ENCODE measurements at regions not wholly inside any gene's neighbourhood (a gene's known extent, or its start where the extent isn't known, plus 50 kb on each side); places are given as distances from the start of the nearest gene placed in this dataset.

- Histone ChIP-seq H3K27ac (ENCODE audit: low read depth, low read length) (no peak overlapping the region), H3K79me2 (ENCODE audit: insufficient read depth, low read length) (no peaks in the 10 kb centered on the region), H3K9ac (ENCODE audit: low read length) (no peak overlapping the region), H3F3A (ENCODE audit: insufficient read depth) (no peaks in the 10 kb centered on the region), H3K4me3 (ENCODE audit: insufficient read depth, low read length, poor library complexity, severe bottlenecking) (no peak overlapping the region), H2AFZ (ENCODE audit: low read depth, low read length, severe bottlenecking) (no peak overlapping the region), H3K9me2 (replicated peaks; ENCODE audit: insufficient read depth, low read length) (no peaks in the 10 kb centered on the region), H3K36me3 (ENCODE audit: low read length) (no peaks in the 10 kb centered on the region), H4K20me1 (ENCODE audit: low read depth, low read length) (no peaks in the 10 kb centered on the region), H3K4me2 (ENCODE audit: low read depth, low read length, poor library complexity, severe bottlenecking) (no peak overlapping the region), H3K27me3 (ENCODE audit: low read length) (no peaks in the 10 kb centered on the region), H3K9me3 (ENCODE audit: insufficient read depth, low read length) (no peaks in the 10 kb centered on the region)
- TF ChIP-seq CTCF (IDR thresholded peaks at IDR 0.05; ENCODE audit: insufficient read depth, low read length, poor library complexity, severe bottlenecking) (no peak), EZH2phosphoT487 (conservative IDR thresholded peaks at IDR 0.05; ENCODE audit: low read length) (no peak)
Measured at GRCh38 chr18:39779926-39780325, 2175.1 kb upstream of the PIK3C3 start.

GRCh38 chr18:39776766-39777165 lies 2178.3 kb upstream of the PIK3C3 start:
- Histone ChIP-seq H3F3A (ENCODE audit: insufficient read depth) (no peaks in the 10 kb centered on the region), H3K9ac (ENCODE audit: low read length) (no peak overlapping the region), H3K9me2 (replicated peaks; ENCODE audit: insufficient read depth, low read length) (no peaks in the 10 kb centered on the region), H2AFZ (ENCODE audit: low read depth, low read length, severe bottlenecking) (no peak overlapping the region), H3K36me3 (ENCODE audit: low read length) (no peaks in the 10 kb centered on the region), H3K79me2 (ENCODE audit: insufficient read depth, low read length) (no peaks in the 10 kb centered on the region), H3K9me3 (ENCODE audit: insufficient read depth, low read length) (no peaks in the 10 kb centered on the region), H3K27me3 (ENCODE audit: low read length) (no peaks in the 10 kb centered on the region), H3K4me3 (ENCODE audit: insufficient read depth, low read length, poor library complexity, severe bottlenecking) (no peak overlapping the region), H3K27ac (ENCODE audit: low read depth, low read length) (no peak overlapping the region), H4K20me1 (ENCODE audit: low read depth, low read length) (no peaks in the 10 kb centered on the region), H3K4me2 (ENCODE audit: low read depth, low read length, poor library complexity, severe bottlenecking) (no peak overlapping the region)
- TF ChIP-seq EZH2phosphoT487 (conservative IDR thresholded peaks at IDR 0.05; ENCODE audit: low read length) (no peak), CTCF (IDR thresholded peaks at IDR 0.05; ENCODE audit: insufficient read depth, low read length, poor library complexity, severe bottlenecking) (no peak)

- Histone ChIP-seq H3K4me3 (ENCODE audit: insufficient read depth, low read length, poor library complexity, severe bottlenecking) (no peak overlapping the region), H3K27ac (ENCODE audit: low read depth, low read length) (no peak overlapping the region), H4K20me1 (ENCODE audit: low read depth, low read length) (no peaks in the 10 kb centered on the region), H3K4me2 (ENCODE audit: low read depth, low read length, poor library complexity, severe bottlenecking) (no peak overlapping the region), H3K27me3 (ENCODE audit: low read length) (no peaks in the 10 kb centered on the region), H2AFZ (ENCODE audit: low read depth, low read length, severe bottlenecking) (no peak overlapping the region), H3F3A (ENCODE audit: insufficient read depth) (no peaks in the 10 kb centered on the region), H3K36me3 (ENCODE audit: low read length) (no peaks in the 10 kb centered on the region), H3K79me2 (ENCODE audit: insufficient read depth, low read length) (no peaks in the 10 kb centered on the region), H3K9me2 (replicated peaks; ENCODE audit: insufficient read depth, low read length) (no peaks in the 10 kb centered on the region), H3K9ac (ENCODE audit: low read length) (no peak overlapping the region), H3K9me3 (ENCODE audit: insufficient read depth, low read length) (no peaks in the 10 kb centered on the region)
- TF ChIP-seq CTCF (IDR thresholded peaks at IDR 0.05; ENCODE audit: insufficient read depth, low read length, poor library complexity, severe bottlenecking) (no peak), EZH2phosphoT487 (conservative IDR thresholded peaks at IDR 0.05; ENCODE audit: low read length) (no peak)
Measured at GRCh38 chr18:39774957-39775598, 2180.0 kb upstream of the PIK3C3 start.

Data from SU-DHL-6 (cell line).